Epithelial cell of proximal tubule (primary cell): ENCODE measurements at regions not wholly inside any gene's neighbourhood (a gene's known extent, or its start where the extent isn't known, plus 50 kb on each side); places are given as distances from the start of the nearest gene placed in this dataset.

Source experiments
- DNase-seq: peaks from one replicate; pipeline ENCODE4 v3.0.0-alpha.2; 2011; ENCODE audit warnings: low read depth
- H3K4me3 ChIP-seq: 2 replicates; pipeline ENCODE4 v1.5.1; 2011; ENCODE audit warnings: low read depth, mild to moderate bottlenecking, low read length
- CTCF ChIP-seq: conservative IDR thresholded peaks from 2 replicates; pipeline ENCODE4 v1.5.1; 2012; ENCODE audit warnings: low read depth, mild to moderate bottlenecking, low read length

GRCh38 chr2:215652388-215652787 is 216.5 kb upstream of the FN1 start:
- TF ChIP-seq CTCF: no peak
- H3K4me3 ChIP-seq: no peak overlapping the region
- DNase-seq: no peak

- H3K4me3 ChIP-seq: no peak overlapping the region
- no peak for DNase-seq
- TF ChIP-seq CTCF: no peak
These were observed 215.5 kb upstream of the FN1 start for GRCh38 chr2:215651412-215651811.

- H3K4me3 ChIP-seq: no peak overlapping the region
- no peak for TF ChIP-seq CTCF
- DNase-seq: no peak
These were observed 208.5 kb upstream of the FN1 start for GRCh38 chr2:215644233-215644897.

- H3K4me3 ChIP-seq: no peak overlapping the region
- TF ChIP-seq CTCF: no peak
- DNase-seq: no peak
These were observed 202.8 kb upstream of the FN1 start for GRCh38 chr2:215638687-215639086.

GRCh38 chr2:215637651-215638050 is 201.8 kb upstream of the FN1 start:
- no peak overlapping the region for H3K4me3 ChIP-seq
- no peak for DNase-seq
- no peak for TF ChIP-seq CTCF

GRCh38 chr2:215636816-215637215 is 200.9 kb upstream of the FN1 start:
- DNase-seq: no peak
- no peak for TF ChIP-seq CTCF
- H3K4me3 ChIP-seq: no peak overlapping the region

GRCh38 chr2:215635788-215636139 is 199.9 kb upstream of the FN1 start:
- peak; percentile 38 for TF ChIP-seq CTCF
- no peak for DNase-seq
- no peak overlapping the region for H3K4me3 ChIP-seq
